Stimulated activated CD4-positive, alpha-beta T cell treated with anti-CD3 and anti-CD28 coated beads, TNF-alpha, amount 100 ng/mL, for 24 hours (primary cell): ENCODE measurements at regions not wholly inside any gene's neighbourhood (a gene's known extent, or its start where the extent isn't known, plus 50 kb on each side); places are given as distances from the start of the nearest gene placed in this dataset.
"Not testable (repeated sequence)": the region's sequence is repeated elsewhere in the genome, so short reads cannot be mapped to it uniquely, and the experiment has no call there.

Experiments
- DNase-seq, 3 experiments: peaks; one replicate each; pipeline ENCODE4 v3.0.0-alpha.2; 2020; ENCODE audit warnings: low read depth in 3 of 3

GRCh38 chr4:181853881-181854511 is 389.2 kb upstream of the TENM3 start:
- no peak for DNase-seq

GRCh38 chr4:181855307-181855706 is 387.9 kb upstream of the TENM3 start:
- no peak for DNase-seq

DNA sequence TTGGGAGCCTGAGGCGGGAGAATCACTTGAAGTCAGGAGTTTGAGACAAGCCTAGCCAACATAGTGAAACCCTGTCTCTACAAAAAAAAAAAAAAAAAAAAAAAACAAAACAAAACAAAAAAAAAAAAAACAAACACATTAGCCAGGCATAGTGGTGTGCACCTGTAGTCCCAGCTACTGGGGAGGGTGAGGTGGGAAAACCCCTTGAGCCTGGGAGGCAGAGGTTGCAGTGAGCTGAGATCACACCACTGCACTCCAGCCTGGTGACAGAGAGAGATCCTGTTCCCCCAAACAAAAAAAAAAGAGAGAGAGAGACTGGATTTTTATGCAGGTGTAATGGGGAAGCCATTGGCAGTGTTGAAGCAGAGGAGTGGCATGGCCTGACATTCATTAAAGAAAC is 385.7 kb upstream of the TENM3 start:
- DNase-seq = not testable (repeated sequence)

- DNase-seq = no peak
These were observed 384.5 kb upstream of the TENM3 start for GRCh38 chr4:181858741-181859140.

DNA sequence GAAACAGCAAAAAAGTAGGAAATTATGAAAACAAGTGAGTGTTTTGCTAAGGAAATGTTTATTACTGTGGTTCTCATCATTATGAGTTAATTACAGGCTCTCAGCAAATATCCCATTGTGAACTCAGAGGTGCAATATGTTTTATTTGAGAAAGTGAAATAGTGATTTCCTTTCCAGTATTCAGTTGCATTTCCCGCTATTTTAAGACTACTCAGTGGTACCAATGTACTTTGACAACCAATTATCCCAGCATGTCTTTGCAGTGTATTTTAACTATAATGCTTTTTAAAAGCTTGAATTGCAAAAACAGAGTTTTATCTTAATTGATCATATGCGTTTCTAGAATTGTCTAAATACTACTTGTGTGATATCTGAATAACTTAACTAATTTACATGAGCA is 383.8 kb upstream of the TENM3 start:
- no peak for DNase-seq

- DNase-seq = no peak
These were observed 383.0 kb upstream of the TENM3 start for GRCh38 chr4:181860157-181860556.

GRCh38 chr4:181860668-181861067 is 382.5 kb upstream of the TENM3 start:
- no peak for DNase-seq

DNA sequence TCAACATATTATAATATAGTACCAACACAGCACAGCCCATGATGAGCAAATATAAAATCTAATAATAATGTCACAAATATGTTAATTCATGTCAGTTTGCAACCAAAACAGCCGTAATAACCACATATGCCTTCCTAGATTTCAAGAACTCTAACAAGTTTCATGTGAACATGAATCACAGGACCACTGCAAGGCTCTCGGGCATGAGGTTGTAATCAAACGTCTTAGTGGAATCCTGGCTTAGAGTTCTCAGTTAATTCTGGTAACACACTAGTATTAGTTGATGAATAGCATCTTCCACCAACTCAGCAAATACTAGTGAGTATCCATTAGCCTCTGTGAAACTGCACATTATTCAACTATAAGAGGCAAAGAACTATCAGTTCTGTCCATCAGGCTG is 379.3 kb upstream of the TENM3 start:
- no peak for DNase-seq

DNA sequence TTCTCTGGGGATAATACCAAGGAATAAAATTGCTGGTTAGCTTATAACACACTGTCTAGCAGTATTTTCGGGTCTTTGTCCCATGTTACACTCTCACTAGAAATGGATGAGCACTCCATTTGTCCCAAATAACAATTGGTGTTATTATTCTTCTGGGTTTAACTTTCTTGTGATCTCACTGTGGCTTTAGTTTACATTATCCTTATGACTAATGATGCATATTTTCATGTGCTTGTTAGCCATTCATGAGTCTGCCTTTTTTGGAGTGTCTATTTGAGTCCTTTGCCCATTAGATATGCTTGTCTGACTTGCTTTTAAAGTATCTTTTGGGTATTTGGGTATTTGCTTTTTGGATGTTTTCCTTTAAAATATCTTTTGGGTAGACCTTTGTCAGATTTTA is 372.9 kb upstream of the TENM3 start:
- DNase-seq = no peak

- no peak for DNase-seq
These were observed 368.6 kb upstream of the TENM3 start for GRCh38 chr4:181874602-181875001.

DNA sequence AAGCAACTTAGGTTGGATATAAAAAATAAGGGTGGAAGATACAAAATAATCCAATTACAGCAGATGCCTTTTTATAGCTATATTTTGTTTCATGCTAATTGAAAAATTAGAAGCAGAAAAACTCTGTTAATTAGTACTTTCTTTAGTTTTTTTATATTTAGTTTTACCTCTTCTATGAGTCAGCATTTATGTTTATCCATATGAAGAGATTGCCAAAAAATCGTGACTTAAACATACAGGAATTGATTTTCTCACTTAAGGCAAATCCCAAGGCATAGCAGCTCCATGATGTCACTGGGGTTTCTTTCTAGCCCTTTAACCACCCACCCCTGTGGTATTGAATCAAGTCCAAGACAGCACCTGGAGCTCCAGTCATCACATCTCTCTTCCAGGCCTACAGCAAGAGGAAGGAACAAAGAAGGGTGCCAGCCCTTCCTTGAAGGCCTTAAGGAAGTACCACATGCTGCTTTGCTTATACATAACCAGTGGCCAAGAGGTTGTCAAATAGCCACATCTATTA is 365.8 kb upstream of the TENM3 start:
- DNase-seq = no peak

DNA sequence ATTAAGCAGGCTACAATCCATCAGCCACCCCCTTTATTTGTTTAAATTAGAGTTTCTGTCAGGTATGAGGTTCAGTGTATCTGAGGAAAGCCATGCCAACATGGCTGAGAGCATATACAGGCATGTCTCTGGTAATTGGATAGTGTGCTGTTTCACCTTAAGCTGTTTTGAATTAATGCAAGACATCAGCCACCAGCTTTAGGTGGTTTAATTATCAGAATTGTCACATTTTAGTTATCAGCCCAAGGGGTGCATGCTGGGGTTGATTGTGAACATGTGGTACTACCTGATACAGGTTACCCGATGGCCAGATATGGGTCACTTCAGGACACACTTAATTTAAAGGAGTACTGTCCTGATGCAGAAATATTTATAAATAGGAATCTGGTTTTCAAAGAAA is 353.2 kb upstream of the TENM3 start:
- DNase-seq = no peak

GRCh38 chr4:181890911-181891310 is 352.3 kb upstream of the TENM3 start:
- DNase-seq = no peak

GRCh38 chr4:181896614-181897013 is 346.6 kb upstream of the TENM3 start:
- DNase-seq = no peak

DNA sequence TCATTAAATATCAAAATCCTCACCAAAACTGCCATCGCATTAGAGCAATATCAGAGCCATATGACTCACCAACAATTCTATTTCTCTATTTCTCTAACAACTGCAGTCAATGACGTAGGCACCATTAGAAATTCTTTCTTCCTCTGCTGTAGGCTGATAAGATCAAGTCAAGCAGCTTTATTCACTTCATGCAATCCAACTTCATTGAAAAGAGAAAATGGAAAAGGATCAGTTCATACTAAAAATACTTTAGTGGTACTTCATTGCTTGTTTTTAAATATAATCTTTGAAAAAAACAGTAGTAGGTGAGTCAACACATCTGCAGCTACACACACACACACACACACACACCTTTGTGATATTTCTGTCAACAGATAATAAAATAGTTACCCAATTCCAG is 345.3 kb upstream of the TENM3 start:
- DNase-seq = no peak

- DNase-seq = not testable (repeated sequence)
These were observed 340.8 kb upstream of the TENM3 start for GRCh38 chr4:181902404-181902803.

DNA sequence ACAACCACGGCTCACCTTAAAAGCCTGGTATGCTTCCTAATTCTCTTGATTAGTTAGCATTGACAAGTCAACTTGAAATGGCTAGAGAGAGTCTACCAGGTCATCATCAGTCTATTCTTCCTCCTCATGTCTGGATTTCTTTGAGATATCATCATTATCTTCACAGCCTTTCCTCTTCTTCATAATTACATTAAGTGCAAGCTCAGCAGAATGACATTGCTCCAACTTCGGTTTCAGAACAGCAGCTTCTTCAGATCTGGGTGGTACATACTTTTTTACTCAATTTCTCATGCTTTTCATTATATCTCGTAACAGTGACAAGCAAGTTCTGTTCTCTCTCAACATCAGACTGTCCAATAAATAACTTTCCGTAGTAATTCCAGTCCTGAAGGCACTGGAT is 337.5 kb upstream of the TENM3 start:
- no peak for DNase-seq

GRCh38 chr4:181908168-181908567 is 335.0 kb upstream of the TENM3 start:
- no peak for DNase-seq

- DNase-seq = no peak
These were observed 333.8 kb upstream of the TENM3 start for GRCh38 chr4:181909368-181909767.

GRCh38 chr4:181911420-181911819 is 331.8 kb upstream of the TENM3 start:
- DNase-seq = no peak

- no peak for DNase-seq
These were observed 309.7 kb upstream of the TENM3 start for GRCh38 chr4:181933471-181933870.

- no peak for DNase-seq
These were observed 304.6 kb upstream of the TENM3 start for GRCh38 chr4:181938631-181939030.

DNA sequence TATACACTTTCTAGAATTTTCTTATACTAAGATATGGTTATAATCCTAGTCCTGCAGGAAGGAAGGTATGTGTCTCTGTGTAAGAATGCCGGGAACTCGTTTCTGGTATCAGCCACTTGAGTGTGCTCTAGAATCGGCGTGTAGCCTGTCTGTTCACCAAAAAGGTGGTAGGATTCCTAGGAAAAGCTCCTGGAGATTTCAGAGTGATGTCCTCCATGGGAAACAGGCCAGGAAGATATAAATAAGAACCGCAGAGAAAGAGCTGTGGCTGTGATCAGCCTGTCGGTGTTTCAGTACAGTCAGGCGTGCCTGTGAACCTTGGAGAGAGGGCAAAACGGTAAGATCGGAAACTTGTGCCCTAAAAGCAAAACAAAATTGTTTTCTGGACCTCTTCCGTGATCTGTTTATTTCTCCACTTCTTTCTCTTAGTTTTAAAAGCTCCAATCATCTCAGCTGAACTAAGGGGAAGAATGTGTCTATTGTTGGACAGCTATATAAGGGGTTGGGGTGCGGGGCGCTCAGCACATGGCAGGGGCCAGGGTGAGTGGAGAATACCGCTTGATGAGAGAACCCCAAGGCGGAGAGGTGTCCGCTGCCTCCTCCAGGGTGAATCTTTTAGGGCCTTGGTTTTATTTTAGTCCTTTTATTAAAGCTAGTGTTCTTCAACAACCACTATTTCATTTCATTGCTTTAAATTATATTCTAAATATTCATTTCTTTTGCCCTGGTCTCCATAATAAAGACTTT is 303.8 kb upstream of the TENM3 start:
- DNase-seq = no peak
